ENCODE measurements at regions not wholly inside any gene's neighbourhood (a gene's known extent, or its start where the extent isn't known, plus 50 kb on each side); places are given as distances from the start of the nearest gene placed in this dataset.

DNA sequence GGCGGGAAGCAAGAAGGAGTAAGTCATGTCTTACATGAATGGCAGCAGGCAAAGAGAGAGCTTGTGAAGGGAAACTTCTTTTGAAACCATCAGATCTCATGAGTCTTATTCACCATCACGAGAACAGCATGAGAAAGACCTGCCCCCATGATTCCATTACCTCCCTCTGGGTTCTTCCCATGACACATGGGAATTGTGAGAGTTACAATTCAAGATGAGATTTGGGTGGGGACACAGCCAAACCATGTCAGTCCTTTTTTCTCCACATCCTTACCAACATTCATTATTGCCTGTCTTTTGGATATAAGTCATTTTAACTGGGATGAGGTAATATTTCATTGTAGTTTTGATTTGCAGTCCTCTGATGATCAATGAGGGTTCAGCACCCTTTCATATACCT is 81.0 kb downstream of the DIRAS3 start:
- H4K20me1 ChIP-seq = no peaks in the 10 kb centered on the region
- H3K4me1 ChIP-seq = no peaks in the 10 kb centered on the region
- H3K36me3 ChIP-seq = no peaks in the 10 kb centered on the region
- no peak for TF ChIP-seq Cebpa-rat (IDR thresholded peaks at IDR 0.05)
- H3K27ac ChIP-seq = no peak overlapping the region
- no peak overlapping the region for H3K4me3 ChIP-seq
- H3K27me3 ChIP-seq = no peaks in the 10 kb centered on the region
- peaks cover 1% of the 10 kb centered on the region; the same call in 1 of the 2 replicates for H3K9me3 ChIP-seq
- no peak overlapping the region for H3K9ac ChIP-seq
- H3K4me2 ChIP-seq = no peak overlapping the region

DNA sequence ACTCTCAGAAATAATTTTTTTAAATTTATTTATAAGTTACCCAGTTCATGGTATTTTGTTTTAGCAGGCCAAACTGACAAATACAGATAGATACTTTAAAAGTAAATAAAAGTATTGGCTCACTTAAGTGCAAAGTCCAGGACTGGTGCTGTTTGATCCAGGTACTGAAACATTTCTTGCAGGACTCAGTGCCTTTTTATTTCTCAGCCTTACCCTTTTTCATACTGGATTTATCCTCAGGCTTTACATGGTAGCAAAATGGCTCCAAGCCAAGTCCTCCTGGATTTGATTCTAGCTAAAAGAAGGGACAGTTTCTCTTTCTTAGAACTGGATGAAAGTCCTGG is 83.8 kb downstream of the DIRAS3 start:
- Histone ChIP-seq H3K4me1 (no peaks in the 10 kb centered on the region), H3K4me2 (no peak overlapping the region), H3K27ac (no peak overlapping the region), H3K9ac (no peak overlapping the region), H3K4me3 (no peak overlapping the region), H3K9me3 (peaks cover 27% of the 10 kb centered on the region), H3K36me3 (no peaks in the 10 kb centered on the region), H3K27me3 (no peaks in the 10 kb centered on the region), H4K20me1 (no peaks in the 10 kb centered on the region)
- no peak for TF ChIP-seq Cebpa-rat (IDR thresholded peaks at IDR 0.05)

DNA sequence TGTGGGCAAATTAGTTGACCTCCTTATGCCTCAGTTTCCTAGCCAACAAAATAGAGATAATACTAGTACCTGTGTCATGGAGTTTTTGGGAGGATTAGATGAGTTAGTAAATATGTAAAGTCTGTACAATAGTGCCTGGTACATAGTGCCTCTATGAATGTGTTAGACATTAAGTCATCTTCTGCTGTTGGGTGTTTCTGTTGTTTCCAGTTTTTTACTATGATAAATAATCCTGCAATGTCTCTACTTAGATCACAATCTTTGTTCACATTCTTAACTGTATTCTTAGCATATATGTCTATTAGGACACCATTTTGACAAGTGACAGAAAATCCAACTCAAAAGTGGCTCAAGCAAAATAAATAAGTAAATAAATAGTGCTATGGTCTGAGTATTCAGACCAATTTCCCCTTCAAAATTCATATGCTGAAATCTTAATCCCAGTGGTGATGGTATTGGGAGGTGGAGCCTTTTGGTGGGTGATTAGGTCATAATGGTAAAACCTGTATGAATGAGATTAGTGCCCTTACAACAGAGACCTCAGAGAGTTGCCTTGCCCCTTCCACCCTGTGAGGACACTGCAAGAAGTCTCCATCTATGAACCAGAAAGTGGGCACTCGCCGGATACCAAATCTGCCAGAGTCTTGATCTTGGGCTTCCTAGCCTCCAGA is 84.3 kb downstream of the DIRAS3 start:
- H4K20me1 ChIP-seq = no peaks in the 10 kb centered on the region
- H3K4me1 ChIP-seq = no peaks in the 10 kb centered on the region
- H3K4me2 ChIP-seq = no peak overlapping the region
- H3K36me3 ChIP-seq = no peaks in the 10 kb centered on the region
- no peak overlapping the region for H3K27ac ChIP-seq
- no peaks in the 10 kb centered on the region for H3K27me3 ChIP-seq
- H3K9me3 ChIP-seq = peaks cover 27% of the 10 kb centered on the region
- no peak overlapping the region for H3K4me3 ChIP-seq
- no peak overlapping the region for H3K9ac ChIP-seq
- no peak for TF ChIP-seq Cebpa-rat (IDR thresholded peaks at IDR 0.05)

DNA sequence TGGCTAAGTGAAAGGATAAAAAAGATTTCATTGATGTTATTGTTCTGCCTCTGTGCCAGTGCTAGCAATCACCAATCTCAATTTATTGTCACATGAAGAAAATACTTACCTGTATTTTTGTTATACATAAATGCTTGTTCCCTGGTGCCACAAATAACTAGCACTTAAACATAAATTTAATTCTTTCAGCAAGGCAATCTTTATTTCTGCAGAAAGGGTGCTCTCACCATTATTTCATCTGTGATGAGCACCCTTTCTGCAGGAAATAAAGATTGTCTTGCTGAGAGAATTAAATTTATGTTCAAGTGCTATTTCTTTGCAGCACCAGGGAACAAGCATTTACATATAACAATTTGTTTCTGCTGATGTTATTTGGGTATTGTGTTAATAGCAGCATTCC is 87.2 kb downstream of the DIRAS3 start:
- H3K4me2 ChIP-seq = no peak overlapping the region
- peaks cover 27% of the 10 kb centered on the region for H3K9me3 ChIP-seq
- no peaks in the 10 kb centered on the region for H4K20me1 ChIP-seq
- H3K27ac ChIP-seq = no peak overlapping the region
- TF ChIP-seq Cebpa-rat (IDR thresholded peaks at IDR 0.05) = no peak
- H3K4me3 ChIP-seq = no peak overlapping the region
- H3K9ac ChIP-seq = no peak overlapping the region
- no peaks in the 10 kb centered on the region for H3K4me1 ChIP-seq
- no peaks in the 10 kb centered on the region for H3K36me3 ChIP-seq
- H3K27me3 ChIP-seq = no peaks in the 10 kb centered on the region

DNA sequence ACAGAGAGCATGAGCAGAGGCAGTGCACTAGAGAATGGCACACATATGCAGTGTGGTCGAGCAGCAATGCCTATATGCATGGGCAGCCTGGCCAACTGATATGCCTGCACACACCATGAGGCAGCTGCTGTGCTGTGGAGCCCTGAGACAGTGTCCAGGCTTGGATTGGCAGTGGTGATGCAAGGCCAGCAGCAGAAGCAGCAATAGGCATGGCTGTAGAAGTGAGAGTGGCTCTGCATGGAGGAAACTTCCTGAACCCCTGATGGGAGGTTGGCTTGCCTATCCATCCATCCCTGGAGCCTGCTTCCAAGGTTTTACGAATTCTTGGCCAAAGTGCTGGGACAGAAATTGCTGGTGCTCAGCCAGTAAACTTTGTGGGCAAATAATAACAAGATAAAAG is 89.7 kb downstream of the DIRAS3 start:
- no peaks in the 10 kb centered on the region for H4K20me1 ChIP-seq
- peaks cover 27% of the 10 kb centered on the region for H3K9me3 ChIP-seq
- H3K36me3 ChIP-seq = no peaks in the 10 kb centered on the region
- no peak overlapping the region for H3K4me2 ChIP-seq
- no peaks in the 10 kb centered on the region for H3K4me1 ChIP-seq
- no peaks in the 10 kb centered on the region for H3K27me3 ChIP-seq
- H3K4me3 ChIP-seq = no peak overlapping the region
- no peak overlapping the region for H3K27ac ChIP-seq
- no peak overlapping the region for H3K9ac ChIP-seq
- no peak for TF ChIP-seq Cebpa-rat (IDR thresholded peaks at IDR 0.05)

DNA sequence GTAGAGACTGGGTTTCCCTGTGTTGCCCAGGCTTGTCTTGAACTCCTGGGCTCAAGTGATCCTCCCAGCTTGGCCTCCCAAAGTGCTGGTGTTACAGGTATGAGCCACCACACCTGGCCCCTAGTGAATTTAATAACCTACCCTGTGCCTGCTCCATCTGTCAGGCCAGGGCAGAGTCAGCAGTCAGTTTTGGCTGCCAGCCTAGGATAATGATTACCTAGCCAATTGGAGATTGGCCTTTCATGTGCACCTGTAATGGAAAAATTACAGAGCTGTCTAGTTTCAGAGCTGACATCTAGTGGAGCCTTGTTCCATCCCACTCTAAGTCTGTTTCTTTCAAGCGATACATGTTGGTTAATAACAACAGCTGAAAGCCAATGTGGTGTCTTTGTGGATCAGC is 92.0 kb downstream of the DIRAS3 start:
- H3K4me3 ChIP-seq = no peak overlapping the region
- no peaks in the 10 kb centered on the region for H3K27me3 ChIP-seq
- no peak overlapping the region for H3K4me2 ChIP-seq
- H3K9ac ChIP-seq = no peak overlapping the region
- H3K36me3 ChIP-seq = no peaks in the 10 kb centered on the region
- H4K20me1 ChIP-seq = no peaks in the 10 kb centered on the region
- no peak for TF ChIP-seq Cebpa-rat (IDR thresholded peaks at IDR 0.05)
- peaks cover 16% of the 10 kb centered on the region for H3K9me3 ChIP-seq
- H3K4me1 ChIP-seq = no peaks in the 10 kb centered on the region
- no peak overlapping the region for H3K27ac ChIP-seq

DNA sequence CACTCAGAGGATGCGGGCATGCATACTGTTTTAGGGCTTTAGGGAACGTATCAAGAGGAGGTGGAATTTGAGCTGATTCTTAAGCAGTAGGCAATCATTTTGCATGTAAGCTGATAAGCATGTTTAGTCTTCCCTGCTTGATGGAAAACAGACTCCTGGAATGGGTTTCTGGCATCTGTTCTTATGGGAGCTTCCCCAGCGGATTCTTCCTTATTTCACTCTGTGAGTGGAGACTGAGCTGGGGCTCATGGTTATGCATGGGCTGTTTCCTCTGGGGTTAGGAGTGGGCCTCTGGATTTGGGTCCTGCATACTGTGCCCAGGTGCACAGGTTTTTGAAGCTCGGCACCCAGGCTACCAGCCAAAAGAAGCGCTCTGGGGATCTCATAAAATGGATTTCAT is 93.4 kb downstream of the DIRAS3 start:
- no peak overlapping the region for H3K27ac ChIP-seq
- H3K27me3 ChIP-seq = no peaks in the 10 kb centered on the region

DNA sequence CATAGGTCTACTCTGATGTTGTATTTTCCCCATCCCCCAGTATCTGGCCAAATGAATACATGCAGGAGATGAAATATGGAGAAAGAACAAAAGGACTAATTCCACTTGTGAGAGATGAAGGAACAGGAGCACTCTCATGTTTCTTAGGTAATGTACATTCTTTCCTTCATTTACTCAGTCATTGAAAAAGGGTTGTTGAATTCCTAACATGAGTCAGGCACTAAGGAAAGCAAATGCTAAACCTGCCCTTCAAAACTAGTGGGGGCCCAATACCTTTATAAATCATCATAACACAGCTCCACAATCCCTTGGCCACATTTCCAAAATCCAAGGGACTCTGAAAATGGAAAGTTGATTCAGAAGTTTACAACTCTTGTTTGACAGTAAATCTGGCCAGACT is 94.3 kb downstream of the DIRAS3 start:
- H3K9me3 ChIP-seq = no peaks in the 10 kb centered on the region
- H4K20me1 ChIP-seq = no peaks in the 10 kb centered on the region
- no peak overlapping the region for H3K4me2 ChIP-seq
- no peaks in the 10 kb centered on the region for H3K27me3 ChIP-seq
- no peak overlapping the region for H3K9ac ChIP-seq
- H3K4me1 ChIP-seq = no peaks in the 10 kb centered on the region
- no peak overlapping the region for H3K27ac ChIP-seq
- no peak for TF ChIP-seq Cebpa-rat (IDR thresholded peaks at IDR 0.05)
- H3K4me3 ChIP-seq = no peak overlapping the region
- H3K36me3 ChIP-seq = no peaks in the 10 kb centered on the region

More for the DNA sequence above, 93.4 kb downstream of the DIRAS3 start:
- Histone ChIP-seq H3K4me2 (no peak overlapping the region), H3K36me3 (no peaks in the 10 kb centered on the region), H3K9ac (no peak overlapping the region), H3K4me1 (no peaks in the 10 kb centered on the region), H4K20me1 (no peaks in the 10 kb centered on the region), H3K9me3 (peaks cover 2% of the 10 kb centered on the region), H3K4me3 (no peak overlapping the region)
- TF ChIP-seq Cebpa-rat (IDR thresholded peaks at IDR 0.05) = no peak

DNA sequence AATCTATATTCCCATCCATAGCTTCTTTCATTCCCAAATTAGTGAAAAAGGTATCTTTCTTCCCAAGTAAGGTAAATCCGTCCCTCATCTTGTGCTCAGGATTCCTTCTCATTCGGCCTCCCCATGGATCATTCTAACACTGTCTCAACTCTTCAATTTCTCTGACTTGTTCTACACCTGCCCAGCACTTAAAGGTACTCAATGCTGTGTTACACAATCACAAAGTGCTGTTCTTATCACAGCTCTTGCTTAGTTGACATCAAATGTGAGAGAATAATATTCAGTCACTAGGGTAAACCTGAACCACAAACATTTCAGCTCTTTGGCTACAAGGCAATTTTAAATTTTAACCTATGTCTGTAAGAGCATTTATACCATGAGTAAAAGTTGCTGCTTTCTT is 94.8 kb downstream of the DIRAS3 start:
- H3K9ac ChIP-seq = no peak overlapping the region
- no peaks in the 10 kb centered on the region for H3K4me1 ChIP-seq
- TF ChIP-seq Cebpa-rat (IDR thresholded peaks at IDR 0.05) = no peak
- no peak overlapping the region for H3K4me3 ChIP-seq
- no peaks in the 10 kb centered on the region for H4K20me1 ChIP-seq
- H3K36me3 ChIP-seq = no peaks in the 10 kb centered on the region
- H3K27ac ChIP-seq = no peak overlapping the region
- no peaks in the 10 kb centered on the region for H3K9me3 ChIP-seq
- H3K27me3 ChIP-seq = no peaks in the 10 kb centered on the region
- H3K4me2 ChIP-seq = no peak overlapping the region

DNA sequence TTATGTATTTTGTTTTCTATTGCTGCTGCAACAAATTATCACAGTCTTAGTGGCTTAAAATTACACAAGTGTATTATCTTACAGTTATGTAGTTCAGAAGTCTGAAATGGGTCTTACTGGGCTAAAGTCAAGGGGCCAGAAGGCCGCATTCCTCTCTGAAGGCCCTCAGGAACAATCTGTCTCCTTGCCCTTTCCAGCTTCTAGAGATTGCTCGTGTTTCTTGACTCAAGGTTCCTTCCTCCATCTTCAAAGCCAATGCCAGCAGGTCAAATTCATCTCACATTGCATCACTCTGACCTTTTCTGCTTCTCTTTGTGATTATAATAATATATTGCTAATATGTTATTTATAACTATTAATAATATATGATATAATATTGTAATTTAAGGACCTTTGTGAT is 97.1 kb downstream of the DIRAS3 start:
- Histone ChIP-seq H3K9ac (no peak overlapping the region), H4K20me1 (no peaks in the 10 kb centered on the region), H3K36me3 (no peaks in the 10 kb centered on the region), H3K4me2 (no peak overlapping the region), H3K9me3 (no peaks in the 10 kb centered on the region), H3K27me3 (no peaks in the 10 kb centered on the region), H3K4me3 (no peak overlapping the region), H3K27ac (no peak overlapping the region), H3K4me1 (peaks cover 21% of the 10 kb centered on the region)
- TF ChIP-seq Cebpa-rat (IDR thresholded peaks at IDR 0.05) = no peak

DNA sequence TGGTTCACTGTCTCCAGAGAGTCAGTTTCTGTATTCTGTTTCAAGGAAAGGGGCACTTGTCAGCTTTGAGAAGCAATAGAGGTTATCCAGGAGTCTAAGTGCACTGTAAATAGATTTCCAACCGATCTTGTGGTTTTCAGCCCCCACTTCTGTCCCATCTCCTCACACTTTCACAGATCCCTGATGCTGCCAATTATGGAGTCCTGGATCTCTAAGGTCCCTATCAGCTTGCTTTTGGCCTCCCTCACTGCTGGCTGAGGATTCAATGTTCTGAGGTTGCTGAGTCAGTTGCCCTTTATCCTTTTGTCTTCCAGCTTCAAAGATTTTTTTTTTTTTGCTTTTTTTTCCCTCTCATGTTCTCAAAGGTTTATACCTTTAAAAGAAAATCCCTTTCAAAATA is 98.4 kb downstream of the DIRAS3 start:
- no peak for TF ChIP-seq Cebpa-rat (IDR thresholded peaks at IDR 0.05)
- peaks cover 34% of the 10 kb centered on the region for H3K4me1 ChIP-seq
- no peak overlapping the region for H3K9ac ChIP-seq
- H3K27me3 ChIP-seq = no peaks in the 10 kb centered on the region
- no peaks in the 10 kb centered on the region for H3K36me3 ChIP-seq
- H4K20me1 ChIP-seq = no peaks in the 10 kb centered on the region
- H3K27ac ChIP-seq = no peak overlapping the region
- no peak overlapping the region for H3K4me2 ChIP-seq
- no peaks in the 10 kb centered on the region for H3K9me3 ChIP-seq
- no peak overlapping the region for H3K4me3 ChIP-seq
